H1 (cell line): ENCODE measurements at regions not wholly inside any gene's neighbourhood (a gene's known extent, or its start where the extent isn't known, plus 50 kb on each side); places are given as distances from the start of the nearest gene placed in this dataset.

Experiments
- JUN ChIP-seq: IDR thresholded peaks from 2 replicates; pipeline ENCODE4 v1.6.1; 2011; ENCODE audit warnings: low read depth, mild to moderate bottlenecking, improper control_type of control experiment, low read length
- MAFK ChIP-seq: IDR thresholded peaks from 2 replicates; pipeline ENCODE4 v1.6.1; 2012; ENCODE audit warnings: low read depth, mild to moderate bottlenecking, improper control_type of control experiment, low read length
- POLR2A ChIP-seq, 2 experiments: IDR thresholded peaks; 1 replicate in 1 of 2; 2 replicates in 1 of 2; pipeline ENCODE4 v1.6.1; 2011; ENCODE audit warnings: low read depth in 2 of 2, low read length in 2 of 2, mild to moderate bottlenecking in 2 of 2; ENCODE audit errors: control extremely low read depth in 1 of 2
- TEAD4 ChIP-seq: IDR thresholded peaks from 2 replicates; pipeline ENCODE4 v1.6.1; 2012; ENCODE audit warnings: low read depth, low read length, inconsistent platforms, mixed read lengths
- TF ChIP-seq, protein P1 (sequence below): IDR thresholded peaks from 2 replicates; pipeline ENCODE4 v1.6.1; 2012; ENCODE audit warnings: low read length, inconsistent platforms
- TF ChIP-seq, protein P2 (sequence below), 3 experiments: IDR thresholded peaks; 1 replicate in 2 of 3; 2 replicates in 1 of 3; pipeline versions ENCODE4 v1.5.1 to v1.6.1; 2011; ENCODE audit warnings: low read length in 3 of 3, mild to moderate bottlenecking in 3 of 3, inconsistent platforms in 2 of 3, low read depth in 1 of 3, moderate library complexity in 1 of 3; ENCODE audit not compliant: insufficient read depth in 1 of 3; ENCODE audit errors: control extremely low read depth in 1 of 3
- TF ChIP-seq, protein P3 (sequence below): IDR thresholded peaks from 2 replicates; pipeline ENCODE4 v1.6.1; 2011; ENCODE audit warnings: low read length, improper control_type of control experiment

DNA sequence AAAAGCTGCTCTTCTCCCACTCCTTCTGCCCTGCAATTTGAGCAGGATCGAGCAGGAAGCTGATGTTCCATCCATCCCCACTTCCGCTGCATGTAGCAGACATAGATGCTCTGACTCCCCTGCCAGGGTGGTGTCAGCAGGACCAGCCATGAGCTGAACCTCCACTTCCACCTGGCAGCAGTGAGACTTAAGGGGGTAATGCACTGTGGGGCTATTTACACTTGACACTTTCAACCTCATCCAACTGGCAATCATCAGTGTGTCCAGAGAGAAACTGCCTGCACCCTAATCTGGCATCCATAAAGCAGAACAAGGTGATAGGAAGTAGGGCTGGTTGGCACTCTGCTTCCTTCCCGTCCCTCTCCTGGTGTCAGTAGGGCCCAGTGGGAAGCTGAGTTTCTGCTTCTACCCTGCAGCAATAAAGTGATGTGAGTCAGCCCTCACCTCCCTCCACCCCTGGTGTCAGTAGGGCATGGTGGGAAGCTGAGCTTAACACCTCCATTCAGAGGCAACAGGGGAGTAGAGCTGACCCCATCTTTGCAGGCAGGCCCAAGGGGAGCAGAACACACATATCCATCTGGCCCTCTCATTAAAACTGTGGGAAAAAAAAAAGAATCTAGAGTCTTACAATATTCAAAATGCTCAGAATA lies 272.3 kb downstream of the PTPRU start:
- TF ChIP-seq, protein P1, sequence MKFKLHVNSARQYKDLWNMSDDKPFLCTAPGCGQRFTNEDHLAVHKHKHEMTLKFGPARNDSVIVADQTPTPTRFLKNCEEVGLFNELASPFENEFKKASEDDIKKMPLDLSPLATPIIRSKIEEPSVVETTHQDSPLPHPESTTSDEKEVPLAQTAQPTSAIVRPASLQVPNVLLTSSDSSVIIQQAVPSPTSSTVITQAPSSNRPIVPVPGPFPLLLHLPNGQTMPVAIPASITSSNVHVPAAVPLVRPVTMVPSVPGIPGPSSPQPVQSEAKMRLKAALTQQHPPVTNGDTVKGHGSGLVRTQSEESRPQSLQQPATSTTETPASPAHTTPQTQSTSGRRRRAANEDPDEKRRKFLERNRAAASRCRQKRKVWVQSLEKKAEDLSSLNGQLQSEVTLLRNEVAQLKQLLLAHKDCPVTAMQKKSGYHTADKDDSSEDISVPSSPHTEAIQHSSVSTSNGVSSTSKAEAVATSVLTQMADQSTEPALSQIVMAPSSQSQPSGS = no peak
- TF ChIP-seq, protein P2, sequence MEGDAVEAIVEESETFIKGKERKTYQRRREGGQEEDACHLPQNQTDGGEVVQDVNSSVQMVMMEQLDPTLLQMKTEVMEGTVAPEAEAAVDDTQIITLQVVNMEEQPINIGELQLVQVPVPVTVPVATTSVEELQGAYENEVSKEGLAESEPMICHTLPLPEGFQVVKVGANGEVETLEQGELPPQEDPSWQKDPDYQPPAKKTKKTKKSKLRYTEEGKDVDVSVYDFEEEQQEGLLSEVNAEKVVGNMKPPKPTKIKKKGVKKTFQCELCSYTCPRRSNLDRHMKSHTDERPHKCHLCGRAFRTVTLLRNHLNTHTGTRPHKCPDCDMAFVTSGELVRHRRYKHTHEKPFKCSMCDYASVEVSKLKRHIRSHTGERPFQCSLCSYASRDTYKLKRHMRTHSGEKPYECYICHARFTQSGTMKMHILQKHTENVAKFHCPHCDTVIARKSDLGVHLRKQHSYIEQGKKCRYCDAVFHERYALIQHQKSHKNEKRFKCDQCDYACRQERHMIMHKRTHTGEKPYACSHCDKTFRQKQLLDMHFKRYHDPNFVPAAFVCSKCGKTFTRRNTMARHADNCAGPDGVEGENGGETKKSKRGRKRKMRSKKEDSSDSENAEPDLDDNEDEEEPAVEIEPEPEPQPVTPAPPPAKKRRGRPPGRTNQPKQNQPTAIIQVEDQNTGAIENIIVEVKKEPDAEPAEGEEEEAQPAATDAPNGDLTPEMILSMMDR (IDR thresholded peaks at IDR 0.05; ENCODE audit: control extremely low read depth in 1 of 3, insufficient read depth in 1 of 3, low read depth in 1 of 3, low read length in 3 of 3) = no peak
- TF ChIP-seq JUN = no peak
- TF ChIP-seq, protein P3, sequence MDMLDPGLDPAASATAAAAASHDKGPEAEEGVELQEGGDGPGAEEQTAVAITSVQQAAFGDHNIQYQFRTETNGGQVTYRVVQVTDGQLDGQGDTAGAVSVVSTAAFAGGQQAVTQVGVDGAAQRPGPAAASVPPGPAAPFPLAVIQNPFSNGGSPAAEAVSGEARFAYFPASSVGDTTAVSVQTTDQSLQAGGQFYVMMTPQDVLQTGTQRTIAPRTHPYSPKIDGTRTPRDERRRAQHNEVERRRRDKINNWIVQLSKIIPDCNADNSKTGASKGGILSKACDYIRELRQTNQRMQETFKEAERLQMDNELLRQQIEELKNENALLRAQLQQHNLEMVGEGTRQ = no peak
- TF ChIP-seq POLR2A (IDR thresholded peaks at IDR 0.05; ENCODE audit: control extremely low read depth in 1 of 2, low read depth in 2 of 2, low read length in 2 of 2) = no peak
- TF ChIP-seq TEAD4 = no peak
- no peak for TF ChIP-seq MAFK
